ENCODE measurements at regions not wholly inside any gene's neighbourhood (a gene's known extent, or its start where the extent isn't known, plus 50 kb on each side); places are given as distances from the start of the nearest gene placed in this dataset.

GRCh38 chr4:19684084-19684483 lies 567.6 kb upstream of the SLIT2 start:
- TF ChIP-seq, protein P1, sequence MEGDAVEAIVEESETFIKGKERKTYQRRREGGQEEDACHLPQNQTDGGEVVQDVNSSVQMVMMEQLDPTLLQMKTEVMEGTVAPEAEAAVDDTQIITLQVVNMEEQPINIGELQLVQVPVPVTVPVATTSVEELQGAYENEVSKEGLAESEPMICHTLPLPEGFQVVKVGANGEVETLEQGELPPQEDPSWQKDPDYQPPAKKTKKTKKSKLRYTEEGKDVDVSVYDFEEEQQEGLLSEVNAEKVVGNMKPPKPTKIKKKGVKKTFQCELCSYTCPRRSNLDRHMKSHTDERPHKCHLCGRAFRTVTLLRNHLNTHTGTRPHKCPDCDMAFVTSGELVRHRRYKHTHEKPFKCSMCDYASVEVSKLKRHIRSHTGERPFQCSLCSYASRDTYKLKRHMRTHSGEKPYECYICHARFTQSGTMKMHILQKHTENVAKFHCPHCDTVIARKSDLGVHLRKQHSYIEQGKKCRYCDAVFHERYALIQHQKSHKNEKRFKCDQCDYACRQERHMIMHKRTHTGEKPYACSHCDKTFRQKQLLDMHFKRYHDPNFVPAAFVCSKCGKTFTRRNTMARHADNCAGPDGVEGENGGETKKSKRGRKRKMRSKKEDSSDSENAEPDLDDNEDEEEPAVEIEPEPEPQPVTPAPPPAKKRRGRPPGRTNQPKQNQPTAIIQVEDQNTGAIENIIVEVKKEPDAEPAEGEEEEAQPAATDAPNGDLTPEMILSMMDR (IDR thresholded peaks at IDR 0.05; ENCODE audit: control extremely low read depth, extremely low read depth, low read depth, missing control alignments), result no peak
- CTCF ChIA-PET, result no interaction called here
- DNase-seq (ENCODE audit: extremely low spot score), result no peak
- POLR2A ChIA-PET, result no interaction called here

DNA sequence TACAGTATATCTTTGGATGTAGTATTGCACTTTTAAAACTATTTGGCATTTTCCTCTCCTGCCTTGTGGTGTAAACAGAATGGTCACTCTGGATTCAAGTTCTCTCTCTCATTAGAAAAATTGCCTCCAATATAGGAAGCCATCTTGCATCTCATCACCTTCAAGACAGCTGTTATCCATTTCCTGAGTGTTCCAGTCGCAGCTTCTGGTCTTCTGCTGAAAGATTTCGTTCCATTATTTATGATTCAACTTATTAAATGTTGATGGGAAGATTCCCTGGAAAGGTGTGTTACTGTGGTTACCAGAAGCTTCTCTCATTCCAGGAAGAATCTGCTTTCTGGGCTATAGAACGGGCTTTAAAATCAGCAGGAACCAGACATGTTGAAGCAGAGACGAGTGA lies 568.3 kb upstream of the SLIT2 start:
- POLR2A ChIA-PET, result no interaction called here
- no peak for DNase-seq (ENCODE audit: extremely low spot score)
- CTCF ChIA-PET, result no interaction called here
- TF ChIP-seq, protein P1 (IDR thresholded peaks at IDR 0.05; ENCODE audit: control extremely low read depth, extremely low read depth, low read depth, missing control alignments), result no peak

DNA sequence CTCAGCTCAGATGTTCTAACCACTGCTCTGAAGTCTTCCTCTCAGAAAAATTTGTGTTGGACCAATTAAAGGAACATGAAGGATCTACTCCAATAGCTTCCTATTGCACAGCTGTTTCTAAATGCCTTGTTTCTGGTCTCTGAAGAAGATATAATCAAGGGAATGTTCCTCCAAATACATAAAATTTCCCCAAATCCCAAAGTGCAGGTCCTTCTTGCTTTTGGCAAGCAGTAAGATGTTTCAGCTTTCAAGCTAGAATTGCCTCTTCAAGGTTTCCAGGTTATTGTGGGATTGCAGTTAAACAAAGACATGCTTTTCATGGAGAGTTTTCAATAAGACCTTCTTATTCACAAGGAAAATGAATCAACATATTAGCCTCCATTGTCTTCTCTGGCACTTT lies 574.5 kb upstream of the SLIT2 start:
- ChIA-PET CTCF (interaction anchor here (0.9 kb wide), 1 partner anchor 23 kb away, joined by 3 read pairs; no protein-coding TSS in a partner anchor), POLR2A (no interaction called here)

GRCh38 chr4:19675172-19675811 lies 576.4 kb upstream of the SLIT2 start:
- CTCF ChIA-PET, result no interaction called here
- TF ChIP-seq, protein P1 (IDR thresholded peaks at IDR 0.05; ENCODE audit: control extremely low read depth, extremely low read depth, low read depth, missing control alignments), result no peak

More for the DNA sequence above, 574.5 kb upstream of the SLIT2 start:
- DNase-seq (ENCODE audit: extremely low spot score), result no peak
- TF ChIP-seq, protein P1 (IDR thresholded peaks at IDR 0.05; ENCODE audit: control extremely low read depth, extremely low read depth, low read depth, missing control alignments), result no peak

GRCh38 chr4:19659101-19659500 lies 592.6 kb upstream of the SLIT2 start:
- CTCF ChIA-PET, result interaction anchor here (1.3 to 1.6 kb wide), 2 partner anchors 11 to 27 kb away, joined by 3 to 4 read pairs; no protein-coding TSS in a partner anchor
- POLR2A ChIA-PET, result no interaction called here
- DNase-seq (ENCODE audit: extremely low spot score), result no peak
- TF ChIP-seq, protein P1 (IDR thresholded peaks at IDR 0.05; ENCODE audit: control extremely low read depth, extremely low read depth, low read depth, missing control alignments), result no peak

More at GRCh38 chr4:19675172-19675811, 576.4 kb upstream of the SLIT2 start:
- POLR2A ChIA-PET, result no interaction called here
- DNase-seq (ENCODE audit: extremely low spot score), result no peak

DNA sequence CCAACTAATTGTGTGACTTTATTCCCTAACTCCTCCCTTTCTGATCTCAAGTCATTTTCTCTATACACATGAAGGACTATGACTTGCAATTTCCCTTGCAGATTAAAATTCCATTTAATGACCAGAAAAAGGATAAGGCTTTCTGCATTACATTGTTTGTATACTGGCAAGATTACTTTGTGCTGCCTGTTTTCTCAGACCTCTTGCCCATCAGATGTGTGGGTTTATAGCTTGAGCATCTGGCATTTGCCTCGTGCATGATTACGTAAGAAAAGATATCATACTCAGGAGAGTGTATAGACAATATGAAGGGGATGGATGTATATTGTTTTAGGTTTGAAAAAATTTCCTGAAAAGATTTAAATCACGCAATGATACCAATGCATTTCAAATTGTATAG lies 593.8 kb upstream of the SLIT2 start:
- TF ChIP-seq, protein P1 (IDR thresholded peaks at IDR 0.05; ENCODE audit: control extremely low read depth, extremely low read depth, low read depth, missing control alignments), result no peak
- ChIA-PET POLR2A (no interaction called here), CTCF (no interaction called here)
- no peak for DNase-seq (ENCODE audit: extremely low spot score)

Data from GM10248 (cell line).